HG03442 (cell line): ENCODE measurements at regions not wholly inside any gene's neighbourhood (a gene's known extent, or its start where the extent isn't known, plus 50 kb on each side); places are given as distances from the start of the nearest gene placed in this dataset.

ENCODE experiments used
- ATAC-seq: cut with Tn5 transposase; IDR thresholded peaks from one replicate; pipeline ENCODE4 v1.9.1; 2021; ENCODE audit warnings: mild to moderate bottlenecking, moderate library complexity; ENCODE audit not compliant: unreplicated experiment

DNA sequence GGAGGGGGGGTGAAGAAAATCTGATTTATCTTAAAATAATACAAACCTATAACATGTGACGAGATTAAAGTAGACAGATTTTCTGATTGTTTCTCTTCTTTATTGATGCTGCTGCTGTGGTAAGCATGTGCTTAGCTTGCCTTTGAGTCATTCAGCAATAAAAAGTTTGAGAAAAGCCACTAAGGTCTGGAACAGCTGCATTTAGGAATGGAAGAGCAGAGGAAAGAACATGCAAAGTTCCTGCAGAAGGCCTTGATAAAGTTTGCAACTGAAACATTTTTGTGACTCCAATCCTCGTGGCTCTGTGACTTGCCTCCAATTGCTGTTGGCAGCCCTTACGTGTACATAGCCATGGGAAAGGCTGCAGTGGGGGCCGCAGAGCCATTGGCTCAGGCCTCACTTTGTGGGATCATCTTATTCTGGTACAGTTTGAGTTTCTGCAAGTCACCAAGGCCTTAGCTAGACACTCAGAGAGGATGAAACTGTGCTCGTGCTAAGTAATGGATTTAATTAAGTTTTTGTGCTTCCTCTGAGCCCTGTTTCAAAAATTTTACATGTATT is 370.2 kb downstream of the AASDHPPT start:
- ATAC-seq = no peak

DNA sequence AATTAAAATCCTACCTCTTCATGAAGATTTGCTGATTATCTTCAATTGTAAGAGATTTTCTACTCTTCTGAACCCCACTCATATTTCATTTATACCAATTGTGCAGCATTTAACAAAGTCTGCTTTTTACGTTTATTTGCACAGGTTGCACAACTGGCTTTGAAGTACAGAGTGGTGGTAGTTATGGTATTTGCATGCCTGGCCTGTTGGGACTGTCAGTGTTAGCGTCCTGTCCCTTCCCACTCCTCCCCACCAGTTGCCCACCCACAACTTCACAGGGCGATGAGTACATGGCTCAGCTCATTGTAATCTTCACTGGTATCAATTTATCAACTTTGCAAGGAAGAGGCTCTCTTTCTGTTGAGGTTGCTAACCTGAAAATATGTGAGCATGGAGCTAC is 372.3 kb downstream of the AASDHPPT start:
- ATAC-seq = no peak

DNA sequence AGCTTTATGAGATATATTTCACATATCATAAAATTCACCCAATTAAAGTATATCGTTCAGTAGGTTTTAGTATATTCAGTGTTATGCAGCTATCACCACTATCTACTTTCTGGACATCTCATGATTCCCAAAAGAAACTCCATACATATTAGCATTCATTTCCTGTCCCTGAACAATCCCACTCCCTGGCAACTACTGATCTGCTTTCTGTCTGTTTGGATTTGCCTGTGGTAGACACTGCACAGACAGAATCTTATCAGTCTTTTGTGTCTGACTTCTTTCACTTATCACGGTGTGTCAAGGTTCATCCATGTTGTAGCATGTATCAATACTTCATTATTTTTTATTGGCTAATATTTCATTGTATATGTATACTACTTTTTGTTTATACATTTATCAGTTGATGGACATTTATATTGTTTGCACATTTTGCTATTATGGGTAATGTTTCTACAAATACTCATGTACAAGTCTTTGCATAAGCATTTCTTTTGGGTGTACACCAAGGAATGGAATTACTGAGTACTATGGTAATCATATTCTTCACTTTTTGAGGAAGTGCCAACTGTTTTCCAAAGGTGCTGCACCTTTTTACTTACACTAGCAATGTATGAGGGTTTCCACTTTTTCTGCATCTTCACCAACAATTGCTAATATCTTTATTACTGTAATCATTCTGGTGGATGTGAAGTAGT is 373.9 kb downstream of the AASDHPPT start:
- no peak for ATAC-seq

DNA sequence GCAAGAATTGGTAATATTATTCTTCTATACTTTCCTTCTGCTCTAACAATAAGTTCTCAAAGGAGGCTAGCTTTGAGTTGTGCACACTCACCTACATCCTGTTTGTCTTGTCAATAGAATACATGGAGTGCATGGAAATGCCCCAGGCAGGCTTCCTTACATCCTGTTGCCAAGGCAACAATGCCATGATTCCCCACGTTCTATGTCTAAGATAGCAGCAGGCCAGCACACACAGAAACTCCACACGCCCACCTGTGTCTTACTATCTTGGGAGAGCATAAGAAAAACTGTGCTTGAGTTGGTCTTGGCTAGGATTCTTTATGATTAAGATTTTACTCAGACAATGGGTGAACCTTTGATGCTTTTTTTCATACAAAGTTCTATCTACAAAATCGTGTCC is 379.2 kb downstream of the AASDHPPT start:
- no peak for ATAC-seq

DNA sequence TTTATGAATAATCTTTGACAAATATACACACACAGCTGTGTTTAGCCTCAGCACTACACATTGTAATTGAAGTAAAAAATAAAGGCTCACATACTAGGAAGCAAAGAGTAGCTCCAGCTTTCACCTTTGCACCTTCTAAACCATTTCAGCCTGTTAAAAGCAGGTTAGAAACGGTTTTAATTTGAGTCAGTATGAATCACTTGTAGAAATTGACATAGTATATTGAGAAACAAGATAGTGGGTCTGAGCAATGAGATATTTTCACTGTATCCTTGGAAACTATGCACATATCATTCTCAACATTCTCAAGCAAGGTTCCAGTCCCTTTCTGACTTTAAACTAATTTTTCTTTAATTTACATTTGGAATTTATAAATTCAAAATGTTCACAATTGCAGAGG is 380.3 kb downstream of the AASDHPPT start:
- no peak for ATAC-seq

DNA sequence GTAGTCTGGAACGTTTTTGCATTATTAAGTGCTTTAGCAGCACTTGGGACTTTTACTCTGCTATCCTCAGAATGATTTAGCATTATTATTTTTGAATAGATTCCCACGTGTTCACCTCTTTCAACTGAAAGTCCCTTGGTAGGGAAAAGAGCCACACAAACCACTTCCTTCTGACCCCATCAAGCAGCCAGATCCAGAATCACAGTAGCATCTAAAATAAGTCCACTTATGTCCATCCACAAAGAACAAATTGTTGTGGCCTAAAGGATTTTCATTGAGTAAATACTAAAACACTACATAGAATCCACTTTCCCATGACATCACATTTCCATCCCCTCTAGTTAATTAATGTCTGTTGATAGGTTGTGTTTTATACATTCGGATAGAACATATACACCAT is 381.7 kb downstream of the AASDHPPT start:
- no peak for ATAC-seq

DNA sequence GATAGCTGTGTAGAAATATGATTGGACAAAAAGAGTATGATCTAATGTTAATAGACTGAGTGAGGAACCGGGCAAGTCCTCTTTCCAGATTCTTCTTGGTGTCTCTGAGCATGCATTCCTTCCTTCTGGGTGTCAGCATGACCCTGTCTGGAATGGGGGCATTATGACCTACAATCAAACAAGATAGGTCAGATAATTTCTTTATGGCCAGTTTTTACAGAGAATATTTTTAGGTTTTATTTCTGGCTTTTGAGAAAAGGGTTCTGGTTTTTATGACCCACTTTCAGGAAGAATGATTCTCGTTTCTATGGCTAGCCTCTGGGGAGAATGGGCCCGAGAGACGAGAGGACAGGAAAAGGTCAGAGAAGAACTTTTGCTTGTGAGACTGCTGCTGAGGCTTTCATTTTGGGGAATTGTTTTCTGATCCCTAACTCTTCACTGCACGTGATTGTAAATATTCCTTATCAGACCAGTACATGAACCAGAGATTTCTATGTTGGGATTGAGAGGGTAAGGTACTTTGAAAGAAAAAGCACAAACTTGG is 383.8 kb downstream of the AASDHPPT start:
- ATAC-seq = no peak

DNA sequence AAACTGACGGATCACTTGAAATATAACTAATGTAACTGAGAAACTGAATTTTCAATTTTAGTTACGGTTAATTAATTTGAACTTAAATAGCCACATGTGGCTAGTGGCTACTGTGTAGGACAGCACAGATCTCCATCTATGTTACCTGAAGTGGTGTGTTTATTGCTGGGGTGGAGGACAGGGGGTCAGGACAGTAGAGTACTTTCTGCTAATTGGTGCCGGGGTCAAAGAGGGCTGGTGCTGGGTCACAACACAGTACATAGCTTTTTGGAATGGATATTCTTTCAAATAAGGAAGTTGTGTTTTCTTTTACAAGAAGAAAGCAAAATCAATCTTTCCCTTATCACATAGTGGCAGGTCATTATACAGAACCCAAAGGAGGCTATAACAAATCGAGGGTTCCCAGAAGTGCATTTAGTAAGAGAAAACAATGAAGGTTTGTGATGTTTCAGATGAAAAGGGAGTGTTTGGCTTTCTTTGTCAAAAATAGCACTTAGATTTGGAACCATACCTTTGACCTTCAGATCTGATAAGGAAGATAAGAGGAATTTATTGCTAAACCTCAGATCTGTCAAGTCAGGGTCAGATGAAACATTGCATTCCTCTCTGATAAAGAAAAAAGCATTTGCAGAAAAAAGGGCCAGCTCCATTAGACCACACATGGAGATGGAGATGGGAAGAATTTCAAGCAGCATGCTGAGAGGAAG is 384.5 kb downstream of the AASDHPPT start:
- ATAC-seq = no peak

DNA sequence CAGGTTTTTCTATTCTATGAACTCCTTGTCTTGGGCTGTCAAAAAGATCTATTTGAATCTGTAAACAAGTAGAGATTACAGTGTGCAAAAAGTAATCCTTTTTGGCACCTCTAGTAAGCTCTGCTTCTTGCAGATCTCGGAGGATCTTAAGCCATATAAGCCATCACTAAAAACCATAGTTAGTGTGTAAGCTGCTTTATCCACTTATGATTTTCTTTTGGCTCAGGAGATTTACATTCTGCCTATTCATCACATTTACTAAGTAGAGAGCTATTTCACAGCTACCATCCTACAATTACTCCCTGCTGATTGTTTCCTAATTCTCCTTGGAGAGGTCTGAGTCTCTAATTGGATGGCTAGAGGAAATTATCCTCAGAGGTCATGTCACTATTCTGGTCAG is 385.7 kb downstream of the AASDHPPT start:
- ATAC-seq = no peak

DNA sequence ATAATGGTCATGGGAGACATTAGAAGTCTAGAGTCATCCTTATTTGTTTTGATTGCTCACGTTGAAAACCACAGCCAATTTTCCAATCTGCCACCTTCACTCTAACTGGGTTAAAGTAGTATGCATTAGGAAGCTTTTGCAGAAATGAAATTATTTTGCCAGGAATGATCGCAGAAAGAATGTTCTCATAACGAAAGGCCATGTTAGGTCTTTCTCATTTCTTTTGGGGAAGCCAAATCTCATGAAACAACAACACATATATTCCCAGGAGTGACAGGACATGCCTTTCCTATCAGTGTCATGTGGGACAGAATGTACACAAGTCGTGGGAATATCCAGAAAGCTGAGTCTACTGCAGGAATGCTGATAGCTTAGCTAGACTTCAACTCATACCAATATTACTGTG is 386.3 kb downstream of the AASDHPPT start:
- no peak for ATAC-seq

DNA sequence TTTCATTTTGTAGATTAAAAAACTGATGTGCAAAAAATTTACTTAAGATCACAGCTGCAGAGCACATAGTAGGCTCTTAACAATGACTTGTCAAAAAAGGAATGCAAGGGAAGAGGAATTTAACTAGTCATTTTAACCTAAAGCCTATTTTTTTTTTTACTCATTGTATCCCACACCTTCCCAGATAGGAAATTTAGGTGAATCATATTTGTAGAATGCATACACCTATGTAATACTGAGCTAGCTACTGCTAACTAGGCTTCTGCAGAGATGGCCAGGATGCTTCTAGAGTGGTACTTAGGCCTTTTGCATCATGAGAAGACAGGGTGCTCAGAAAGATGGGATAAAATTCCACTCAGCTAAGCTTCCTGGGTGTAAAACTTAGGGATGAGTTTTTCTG is 387.3 kb downstream of the AASDHPPT start:
- no peak for ATAC-seq

DNA sequence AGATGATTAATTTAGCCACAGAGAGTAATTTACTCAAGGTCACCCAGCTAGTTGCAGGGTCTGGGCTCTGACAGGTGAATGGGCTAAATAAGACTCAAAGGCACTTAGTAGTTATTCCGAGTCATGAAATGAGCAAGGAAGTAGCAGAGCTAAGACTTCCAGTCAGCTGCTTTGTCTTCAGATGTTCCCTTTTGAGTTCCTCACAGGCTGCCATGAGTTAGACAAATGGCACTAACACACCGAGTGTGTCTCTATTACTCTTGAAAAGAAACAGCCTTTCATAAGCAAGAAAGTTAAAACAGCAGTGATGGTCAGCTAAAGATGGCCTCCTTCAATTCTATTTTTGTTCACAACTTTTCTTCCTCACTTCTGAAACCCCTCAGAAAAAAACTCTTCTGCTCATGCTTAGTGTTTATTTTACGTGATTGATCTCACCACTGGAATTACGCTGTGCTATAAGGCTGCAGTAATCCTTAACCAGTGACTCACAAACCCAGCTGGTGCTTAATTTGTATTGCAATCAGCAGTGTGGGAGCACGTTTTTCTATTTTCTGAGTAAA is 389.1 kb downstream of the AASDHPPT start:
- no peak for ATAC-seq

DNA sequence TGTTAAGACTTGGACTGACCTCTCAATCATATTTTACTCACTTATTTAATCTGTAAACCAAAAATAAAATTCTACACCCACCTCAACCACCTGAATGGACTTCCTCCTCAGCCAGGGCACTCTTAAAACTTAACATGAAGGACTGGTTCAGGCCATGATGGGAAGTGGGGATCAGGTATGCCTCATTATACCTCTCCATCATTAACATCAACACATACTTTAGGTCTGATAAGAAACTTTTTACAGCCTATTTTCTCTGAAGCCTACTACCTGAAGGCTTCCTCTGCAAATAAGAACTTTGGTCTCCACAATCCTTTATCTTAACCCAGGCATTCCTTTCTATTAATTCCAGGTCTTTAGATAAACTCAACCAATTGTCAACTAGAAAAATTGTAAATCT is 390.0 kb downstream of the AASDHPPT start:
- no peak for ATAC-seq

DNA sequence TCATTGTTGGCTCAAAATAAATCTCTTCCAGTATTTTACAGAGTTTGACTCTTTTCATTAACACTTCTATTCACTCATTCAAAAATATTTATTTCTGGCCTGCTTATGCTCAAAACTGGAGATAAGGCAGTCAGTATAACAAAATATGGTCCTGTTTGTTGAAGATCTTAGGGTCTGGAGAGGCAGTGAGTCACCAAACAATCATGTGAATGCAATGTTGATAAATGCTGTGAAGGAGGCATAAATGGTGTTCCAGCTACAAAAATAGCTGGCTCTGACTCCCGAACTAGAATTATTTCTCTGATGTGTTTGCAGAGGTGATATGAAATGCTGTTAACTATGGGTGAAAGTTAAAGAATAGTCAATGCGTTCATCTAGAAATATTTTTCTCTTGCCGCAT is 390.6 kb downstream of the AASDHPPT start:
- ATAC-seq = no peak

DNA sequence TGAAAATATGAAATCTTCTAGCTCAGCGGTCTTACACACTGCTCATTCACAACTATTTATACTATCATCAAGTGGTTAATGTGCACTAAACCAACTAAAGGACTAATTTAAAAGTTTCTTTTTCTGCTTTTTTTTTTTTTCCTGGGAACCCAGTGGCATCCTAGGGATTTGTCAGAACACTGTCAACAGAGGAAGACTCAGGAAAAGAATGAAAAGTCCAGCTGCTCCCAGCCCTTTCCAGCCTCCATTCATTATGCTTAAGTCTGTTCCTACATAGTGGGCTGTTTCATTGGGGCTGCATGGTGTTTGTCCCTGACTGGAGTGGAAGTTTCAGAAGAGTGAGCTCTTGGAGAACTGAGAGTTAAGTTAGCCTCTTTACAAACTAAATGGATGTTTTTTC is 391.1 kb downstream of the AASDHPPT start:
- ATAC-seq = no peak

DNA sequence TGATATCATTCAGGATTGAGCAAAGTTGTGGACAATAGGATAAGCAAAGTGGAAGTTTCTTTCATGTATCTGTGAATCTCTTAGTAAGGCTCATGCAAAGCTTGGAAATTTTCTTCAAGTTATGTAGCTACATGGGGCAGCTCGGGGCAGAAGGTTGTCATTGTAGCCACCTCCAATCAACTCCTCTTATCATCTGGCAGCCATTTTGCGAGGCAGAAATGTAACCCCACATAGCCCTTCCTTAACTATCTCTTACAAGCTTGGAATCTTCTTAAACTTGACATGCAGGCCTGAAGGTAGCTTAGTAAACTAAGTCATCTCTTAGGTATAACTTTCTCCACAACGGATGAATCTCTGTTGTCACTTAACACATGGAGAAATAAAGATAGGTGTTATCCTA is 392.8 kb downstream of the AASDHPPT start:
- no peak for ATAC-seq

DNA sequence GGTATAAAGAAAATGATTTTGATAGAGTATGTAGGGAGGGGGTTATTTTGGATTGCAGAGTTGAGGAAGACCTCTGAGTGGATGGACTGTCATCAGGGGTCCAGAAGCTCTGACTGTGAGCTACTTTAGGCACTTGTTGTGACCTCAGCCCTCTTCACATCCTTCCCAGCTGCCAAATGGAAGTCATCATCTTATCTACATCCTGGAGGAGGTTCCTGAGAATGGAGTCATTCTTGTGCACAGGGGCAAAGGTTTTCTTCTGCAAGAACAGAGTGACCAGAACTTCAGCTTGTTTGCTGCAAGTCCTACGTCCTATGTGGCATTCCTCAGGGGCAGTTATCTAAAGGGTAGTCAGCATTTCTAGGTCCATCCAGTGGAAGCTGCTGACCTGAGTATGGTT is 393.8 kb downstream of the AASDHPPT start:
- ATAC-seq = no peak

DNA sequence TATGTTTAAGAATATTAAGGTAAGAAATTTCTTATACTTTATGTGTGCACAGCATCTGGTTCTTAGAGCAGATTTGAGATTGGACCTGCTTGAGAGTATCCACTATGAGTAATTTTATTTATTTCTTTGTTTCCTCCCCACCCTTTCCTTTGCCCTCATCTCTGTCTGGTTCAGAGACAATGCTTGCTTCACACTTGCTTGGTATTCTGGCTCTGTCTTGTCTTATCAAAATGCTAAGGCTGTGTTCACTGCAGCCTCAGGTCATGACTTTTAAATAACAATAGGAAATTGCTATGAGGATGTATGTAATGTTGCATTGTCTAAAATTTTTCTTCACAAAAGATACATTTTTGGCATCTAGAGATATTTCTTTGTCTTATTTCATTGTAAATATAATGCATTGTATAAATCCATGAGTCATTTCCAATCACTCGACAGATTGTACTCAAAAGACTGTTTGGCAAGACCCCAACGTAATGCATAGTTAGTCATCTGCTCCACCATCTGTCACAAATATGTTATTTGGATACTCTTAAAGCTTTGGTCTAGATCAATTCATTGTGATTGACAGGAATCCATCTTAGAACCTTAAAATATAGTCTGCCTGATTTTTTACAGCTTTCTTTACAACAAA is 395.7 kb downstream of the AASDHPPT start:
- no peak for ATAC-seq

DNA sequence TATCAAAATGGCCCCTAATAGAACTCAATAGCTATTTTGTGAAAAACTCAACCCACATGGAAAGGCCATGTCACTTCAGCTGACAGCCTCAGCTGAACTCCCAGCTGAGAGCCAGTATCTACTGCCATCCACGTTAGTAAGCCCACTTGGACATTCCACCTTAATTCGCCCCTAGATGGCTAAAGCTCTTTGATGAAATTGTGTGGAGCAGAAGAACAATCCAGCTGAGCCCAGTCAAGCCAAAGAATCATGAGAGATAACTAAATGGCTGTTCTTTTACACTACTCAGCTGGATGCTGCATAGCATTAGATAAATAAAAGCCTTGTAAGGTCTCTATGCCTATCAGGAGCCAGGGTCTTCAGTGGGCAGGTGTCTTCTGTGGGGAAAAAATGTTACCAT is 396.8 kb downstream of the AASDHPPT start:
- ATAC-seq = no peak

DNA sequence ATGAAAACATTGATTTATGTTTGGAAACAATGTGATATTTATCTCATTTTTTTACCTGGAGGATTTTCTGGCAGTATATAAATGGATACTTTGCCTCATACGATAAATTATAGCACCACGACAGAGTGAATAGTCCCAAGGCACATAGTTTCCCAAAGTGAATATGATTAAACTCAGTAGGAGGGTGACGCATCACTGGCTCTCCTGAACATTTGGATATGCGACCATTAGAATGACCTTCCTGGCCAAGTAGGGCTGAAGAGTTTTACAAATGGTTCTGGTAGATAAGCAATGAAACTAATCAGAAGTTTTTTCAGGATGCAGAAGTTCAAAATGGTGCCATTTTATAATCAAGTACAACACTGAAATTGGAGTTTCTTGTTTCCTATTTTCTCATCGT is 397.7 kb downstream of the AASDHPPT start:
- ATAC-seq = no peak

DNA sequence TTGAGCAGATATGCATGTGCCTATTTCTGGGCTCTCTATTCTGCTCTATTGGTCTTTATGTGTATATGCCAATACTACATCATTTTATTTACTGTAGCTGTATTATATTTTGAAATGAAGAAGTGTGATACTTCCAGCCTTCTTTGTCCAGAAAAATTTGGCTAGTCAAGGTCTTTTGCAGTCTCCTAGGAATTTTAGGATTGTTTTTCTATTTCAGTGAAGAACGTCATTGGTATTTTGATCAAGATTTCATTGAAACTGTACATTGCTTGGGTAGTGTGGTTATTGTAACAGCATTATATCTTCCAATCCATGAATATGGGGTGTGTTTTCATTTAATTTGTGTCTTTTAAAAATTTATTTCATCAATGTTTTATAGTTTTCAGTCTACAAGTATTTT is 400.3 kb downstream of the AASDHPPT start:
- ATAC-seq = no peak
